PC-3 (cell line): ENCODE measurements at regions not wholly inside any gene's neighbourhood (a gene's known extent, or its start where the extent isn't known, plus 50 kb on each side); places are given as distances from the start of the nearest gene placed in this dataset.

Experiments
- CTCF ChIP-seq: fragments of 300-600 bp; sonication (generic); conservative IDR thresholded peaks from 2 replicates; pipeline ENCODE4 v1.5.1; 2017; ENCODE audit warnings: antibody characterized with exemption, low read depth, mild to moderate bottlenecking, low read length
- EZH2 ChIP-seq: fragments of 300-600 bp; sonication (generic); IDR thresholded peaks from one replicate; pipeline ENCODE4 v1.6.1; 2017; ENCODE audit warnings: antibody characterized with exemption, mild to moderate bottlenecking, low read length; ENCODE audit not compliant: unreplicated experiment
- EZH2phosphoT487 ChIP-seq: fragments of 300-600 bp; sonication (generic); IDR thresholded peaks from 2 replicates; pipeline ENCODE4 v1.6.1; 2018; ENCODE audit warnings: mild to moderate bottlenecking, antibody characterized with exemption, low read length, borderline replicate concordance

DNA sequence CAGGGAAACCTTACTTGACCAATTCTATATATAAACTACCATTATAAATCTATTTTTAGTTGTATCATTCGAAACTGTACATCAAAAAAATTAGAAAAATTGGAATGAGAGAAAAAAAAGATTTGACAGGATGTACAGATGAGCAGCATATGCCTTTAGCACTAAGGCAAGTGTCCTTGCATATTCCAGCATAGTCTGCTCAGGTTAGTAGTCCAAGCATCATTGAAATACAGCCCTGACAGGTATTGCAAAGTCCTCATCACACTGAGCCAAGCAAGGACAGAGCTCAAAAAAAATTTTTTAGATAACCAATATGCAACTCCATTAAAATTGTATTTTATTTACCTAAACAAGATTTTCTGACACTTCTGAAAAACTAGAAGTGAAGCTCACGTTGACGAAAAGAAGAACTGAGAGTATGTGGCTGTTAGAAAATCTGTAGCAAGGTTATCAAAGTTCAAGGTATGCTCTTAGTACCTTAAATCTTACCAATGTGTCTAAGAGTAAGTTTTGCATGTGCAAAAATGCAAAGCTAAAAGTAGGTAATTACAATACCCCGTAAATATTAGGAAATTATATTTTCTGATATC is 465.6 kb upstream of the ADGRL4 start:
- no peak for TF ChIP-seq CTCF
- no peak for TF ChIP-seq EZH2
- no peak for TF ChIP-seq EZH2phosphoT487
